ENCODE measurements at regions not wholly inside any gene's neighbourhood (a gene's known extent, or its start where the extent isn't known, plus 50 kb on each side); places are given as distances from the start of the nearest gene placed in this dataset.

DNA sequence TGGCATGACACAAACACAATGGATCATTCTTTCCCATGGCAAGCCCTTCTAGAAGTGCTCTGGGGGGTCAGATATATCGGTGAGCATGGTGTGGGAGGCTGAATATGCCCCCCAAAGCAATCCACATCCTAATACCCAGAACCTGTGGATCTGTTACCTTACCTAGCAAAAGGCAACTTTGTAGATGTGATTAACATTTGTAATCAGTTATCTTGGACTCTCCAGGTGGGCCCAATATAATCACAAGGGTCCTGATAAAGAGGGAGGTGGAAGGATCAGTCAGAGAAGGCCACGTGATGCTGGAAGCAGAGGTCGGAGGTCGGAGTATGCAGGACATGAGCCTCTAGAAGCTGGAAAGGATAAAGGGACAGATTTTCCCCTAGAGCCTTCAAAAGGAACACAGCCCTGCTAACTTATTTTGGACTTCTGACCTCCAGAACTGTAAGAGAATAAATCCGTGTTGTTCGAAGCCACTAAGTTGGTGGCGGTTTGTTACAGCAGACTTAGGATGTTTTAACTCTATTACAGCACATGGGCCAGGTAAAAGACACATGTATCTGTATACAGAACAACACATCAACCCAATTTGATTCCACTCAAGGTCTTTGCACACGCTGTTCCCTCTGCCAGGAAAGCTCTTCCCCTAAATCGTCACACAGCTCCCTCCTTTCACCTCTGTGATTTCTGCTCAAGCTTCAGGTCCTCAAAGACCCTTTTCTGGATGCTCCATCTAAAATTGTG is 115.3 kb downstream of the NOG start:
- Histone ChIP-seq H3K4me3 (ENCODE audit: low read length in 3 of 3) (no peak overlapping the region), H3K27ac (ENCODE audit: low read depth in 2 of 2, low read length in 2 of 2) (no peak overlapping the region), H3K27me3 (ENCODE audit: control insufficient read depth, insufficient read depth, low read length) (no peaks in the 10 kb centered on the region), H3K36me3 (ENCODE audit: control insufficient read depth in 2 of 3, insufficient read depth in 3 of 3, low read length in 3 of 3) (no peaks in the 10 kb centered on the region), H3K9me3 (ENCODE audit: control insufficient read depth in 2 of 3, insufficient read depth in 1 of 3, low read length in 3 of 3) (no peaks in the 10 kb centered on the region), H3K9ac (ENCODE audit: low read length in 3 of 3) (no peak overlapping the region), H3K4me1 (ENCODE audit: control insufficient read depth in 2 of 3, insufficient read depth in 2 of 3, low read depth in 1 of 3, low read length in 3 of 3) (no peaks in the 10 kb centered on the region)
- FAIRE-seq, result no peak
- no peak for TF ChIP-seq CTCF (IDR thresholded peaks at IDR 0.05; ENCODE audit: borderline replicate concordance, extremely low read depth, insufficient read depth)
- intact Hi-C loops (cut with DNase I), result no loop called here
- DNase-seq, result no peak

GRCh38 chr17:56710986-56711385 is 117.5 kb downstream of the NOG start:
- H3K36me3 ChIP-seq (ENCODE audit: control insufficient read depth in 2 of 3, insufficient read depth in 3 of 3, low read length in 3 of 3), result no peaks in the 10 kb centered on the region
- no peak overlapping the region for H3K9ac ChIP-seq (ENCODE audit: low read length in 3 of 3)
- H3K27me3 ChIP-seq (ENCODE audit: control insufficient read depth, insufficient read depth, low read length), result no peaks in the 10 kb centered on the region
- H3K27ac ChIP-seq (ENCODE audit: low read depth in 2 of 2, low read length in 2 of 2), result no peak overlapping the region
- no peak overlapping the region for H3K4me3 ChIP-seq (ENCODE audit: low read length in 3 of 3)
- FAIRE-seq (no peak), DNase-seq (peak in 3 of 5 donors; percentile 23 to 45 (median 24))
- no peak for TF ChIP-seq CTCF (IDR thresholded peaks at IDR 0.05; ENCODE audit: borderline replicate concordance, extremely low read depth, insufficient read depth)
- no peaks in the 10 kb centered on the region for H3K9me3 ChIP-seq (ENCODE audit: control insufficient read depth in 2 of 3, insufficient read depth in 1 of 3, low read length in 3 of 3)
- intact Hi-C loops (cut with DNase I), result no loop called here
- H3K4me1 ChIP-seq (ENCODE audit: control insufficient read depth in 2 of 3, insufficient read depth in 2 of 3, low read depth in 1 of 3, low read length in 3 of 3), result no peaks in the 10 kb centered on the region

- Histone ChIP-seq H3K4me3 (ENCODE audit: low read length in 3 of 3) (no peak overlapping the region), H3K36me3 (ENCODE audit: control insufficient read depth in 2 of 3, insufficient read depth in 3 of 3, low read length in 3 of 3) (no peaks in the 10 kb centered on the region)
Observed at GRCh38 chr17:56715613-56716357, 117.9 kb downstream of the C17orf67 start.

More at GRCh38 chr17:56715613-56716357, 117.9 kb downstream of the C17orf67 start:
- peak; percentile 79 to 92 (median 85) for DNase-seq
- intact Hi-C loops (cut with DNase I), result no loop called here
- Histone ChIP-seq H3K27me3 (ENCODE audit: control insufficient read depth, insufficient read depth, low read length) (no peaks in the 10 kb centered on the region), H3K27ac (ENCODE audit: low read depth in 2 of 2, low read length in 2 of 2) (no peak overlapping the region), H3K4me1 (ENCODE audit: control insufficient read depth in 2 of 3, insufficient read depth in 2 of 3, low read depth in 1 of 3, low read length in 3 of 3) (no peaks in the 10 kb centered on the region), H3K9me3 (ENCODE audit: control insufficient read depth in 2 of 3, insufficient read depth in 1 of 3, low read length in 3 of 3) (no peaks in the 10 kb centered on the region), H3K9ac (ENCODE audit: low read length in 3 of 3) (no peak overlapping the region)
- peak; percentile 88 for FAIRE-seq
- TF ChIP-seq CTCF (IDR thresholded peaks at IDR 0.05; ENCODE audit: borderline replicate concordance, extremely low read depth, insufficient read depth), result peak; percentile 88
